AG04450 (cell line): ENCODE measurements at regions not wholly inside any gene's neighbourhood (a gene's known extent, or its start where the extent isn't known, plus 50 kb on each side); places are given as distances from the start of the nearest gene placed in this dataset.
A peak's percentile ranks its signal among the peaks of the same experiment; 100 is the strongest.

ENCODE experiments used
- CTCF ChIA-PET: fragments of 300-600, 350-600 bp; formaldehyde crosslinking; extraction: SDS; loops from one replicate; lab custom pipeline; 2022; ENCODE audit warnings: antibody characterized with exemption, inconsistent platforms; lab: Charles Lee
- POLR2A ChIA-PET: fragments of 350-600 bp; formaldehyde crosslinking; extraction: SDS; loops from one replicate; lab custom pipeline; 2021; ENCODE audit warnings: antibody characterized with exemption, inconsistent platforms; lab: Yijun Ruan, JAX
- DNase-seq: peaks from one replicate; pipeline ENCODE4 v3.0.0-alpha.2; 2011; ENCODE audit warnings: low read depth, low spot score
- H3K27ac ChIP-seq: one replicate; pipeline ENCODE4 v1.5.1; 2012; ENCODE audit warnings: low read depth, low read length, control low read depth
- H3K27me3 ChIP-seq: one replicate; pipeline ENCODE4 v1.6.0; 2012; ENCODE audit warnings: low read length; ENCODE audit not compliant: control insufficient read depth, insufficient read depth
- H3K4me3 ChIP-seq: 2 replicates; pipeline ENCODE4 v1.5.1; 2011; ENCODE audit warnings: mild to moderate bottlenecking, low read depth, low read length, control low read depth
- H3K9me3 ChIP-seq: 2 replicates; pipeline ENCODE4 v1.5.1; 2012; ENCODE audit warnings: low read length; ENCODE audit not compliant: control insufficient read depth, insufficient read depth
- CTCF ChIP-seq: IDR thresholded peaks from 2 replicates; pipeline ENCODE4 v1.5.1; 2011; ENCODE audit warnings: low read depth, low read length, control low read depth, inconsistent platforms

GRCh38 chr20:53736122-53736756 lies 142.6 kb upstream of the ZNF217 start:
- ChIA-PET POLR2A (interaction anchor here (0.6 to 1.1 kb wide), 4 partner anchors 14 to 1003 kb away, joined by 3 to 7 read pairs (median 3); no protein-coding TSS in a partner anchor), CTCF (interaction anchor here (1.1 to 2.0 kb wide), 6 partner anchors 28 to 204 kb away, joined by 3 to 10 read pairs (median 6); no protein-coding TSS in a partner anchor)
- no peak for TF ChIP-seq CTCF
- H3K4me3 ChIP-seq, result no peak overlapping the region
- no peaks in the 10 kb centered on the region for H3K27me3 ChIP-seq
- H3K9me3 ChIP-seq, result peaks cover 3% of the 10 kb centered on the region; the same call in 1 of the 2 replicates
- H3K27ac ChIP-seq, result no peak overlapping the region
- no peak for DNase-seq

- CTCF ChIA-PET, result interaction anchor here (1.4 to 2.0 kb wide), 5 partner anchors 27 to 204 kb away, joined by 4 to 10 read pairs (median 6); no protein-coding TSS in a partner anchor
- peaks cover 3% of the 10 kb centered on the region; the same call in 1 of the 2 replicates for H3K9me3 ChIP-seq
- H3K27ac ChIP-seq, result no peak overlapping the region
- no peak for TF ChIP-seq CTCF
- H3K4me3 ChIP-seq, result no peak overlapping the region
- DNase-seq, result peak; percentile 64
- POLR2A ChIA-PET, result interaction anchor here (0.6 to 1.1 kb wide), 5 partner anchors 14 to 1002 kb away, joined by 3 to 7 read pairs (median 7); no protein-coding TSS in a partner anchor
- H3K27me3 ChIP-seq, result no peaks in the 10 kb centered on the region
Measured at GRCh38 chr20:53735536-53736050, 142.0 kb upstream of the ZNF217 start.

GRCh38 chr20:53734006-53734688 lies 140.5 kb upstream of the ZNF217 start:
- ChIA-PET CTCF (interaction anchor here (1.4 to 1.9 kb wide), 2 partner anchors 26 to 206 kb away, joined by 5 to 6 read pairs; no protein-coding TSS in a partner anchor), POLR2A (interaction anchor here (0.5 kb wide), 1 partner anchor 35 kb away, joined by 3 read pairs; no protein-coding TSS in a partner anchor)
- no peak for DNase-seq
- TF ChIP-seq CTCF, result no peak
- Histone ChIP-seq H3K9me3 (peaks cover 3% of the 10 kb centered on the region; the same call in 1 of the 2 replicates), H3K27ac (no peak overlapping the region), H3K4me3 (no peak overlapping the region), H3K27me3 (no peaks in the 10 kb centered on the region)

GRCh38 chr20:53731595-53731994 lies 138.0 kb upstream of the ZNF217 start:
- DNase-seq, result no peak
- no peak overlapping the region for H3K4me3 ChIP-seq
- peaks cover 3% of the 10 kb centered on the region; the same call in 1 of the 2 replicates for H3K9me3 ChIP-seq
- no peak for TF ChIP-seq CTCF
- ChIA-PET CTCF (no interaction called here), POLR2A (no interaction called here)
- H3K27me3 ChIP-seq, result no peaks in the 10 kb centered on the region
- H3K27ac ChIP-seq, result no peak overlapping the region
